Vagina (tissue), 2 donors: ENCODE measurements at regions not wholly inside any gene's neighbourhood (a gene's known extent, or its start where the extent isn't known, plus 50 kb on each side); places are given as distances from the start of the nearest gene placed in this dataset.
"Not testable (repeated sequence)": the region's sequence is repeated elsewhere in the genome, so short reads cannot be mapped to it uniquely, and the experiment has no call there.

Experiments used
- DNase-seq, 2 donors: peaks; one replicate each; pipeline ENCODE4 v3.0.0-alpha.2; 2017; ENCODE audit errors: extremely low spot score in 2 of 2
- H3K27ac ChIP-seq: fragments of 200-600 bp; sonication (generic); one replicate; pipeline ENCODE4 v1.5.1; 2019
- H3K27me3 ChIP-seq: fragments of 200-600 bp; sonication (generic); one replicate; pipeline ENCODE4 v1.5.1; 2019
- H3K36me3 ChIP-seq, 2 donors: fragments of 200-600 bp; sonication (generic); one replicate each; pipeline ENCODE4 v1.5.1; 2017 to 2019
- H3K4me1 ChIP-seq: fragments of 200-600 bp; sonication (generic); one replicate; pipeline ENCODE4 v1.5.1; 2019
- H3K4me3 ChIP-seq, 2 donors: fragments of 200-600 bp; sonication (generic); 1 replicate in 1 of 2; 2 replicates in 1 of 2; pipeline ENCODE4 v1.5.1; 2016 to 2019
- H3K9me3 ChIP-seq: fragments of 200-600 bp; sonication (generic); one replicate; pipeline ENCODE4 v1.5.1; 2019
- POLR2A ChIP-seq, 2 donors: fragments of 450-650 bp; IDR thresholded peaks; one replicate each; pipeline ENCODE4 v1.6.1; 2017; ENCODE audit warnings: antibody characterized with exemption in 2 of 2, mild to moderate bottlenecking in 2 of 2, moderate library complexity in 2 of 2
- POLR2AphosphoS5 ChIP-seq, 2 donors: sonication (generic); formaldehyde crosslinking; IDR thresholded peaks; one replicate each; pipeline ENCODE4 v1.9.0; 2017; ENCODE audit warnings: antibody characterized with exemption in 2 of 2, mild to moderate bottlenecking in 2 of 2, low read depth in 1 of 2; ENCODE audit not compliant: insufficient read depth in 1 of 2
- intact Hi-C: fragments of 100-400 bp; cut with DNase I; formaldehyde crosslinking; loops from one replicate; pipeline ENCODE4 v1.15.1; 2023
- TF ChIP-seq, protein P1 (sequence below), 3 experiments: fragments of 450-650 bp in 2 of 3; fragments of 200-600 bp in 1 of 3; sonication (generic) in 1 of 3; IDR thresholded peaks; one replicate each; pipeline ENCODE4 v1.5.1; 2017 to 2019; ENCODE audit warnings: antibody characterized with exemption in 3 of 3, mild to moderate bottlenecking in 2 of 3, moderate library complexity in 2 of 3

- no peaks in the 10 kb centered on the region for H3K27me3 ChIP-seq
- no peak overlapping the region for H3K27ac ChIP-seq
- no peaks in the 10 kb centered on the region for H3K36me3 ChIP-seq
- DNase-seq: no peak
- H3K4me3 ChIP-seq: no peak overlapping the region
- no peaks in the 10 kb centered on the region for H3K9me3 ChIP-seq
- intact Hi-C loops: no loop called here
- H3K4me1 ChIP-seq: no peaks in the 10 kb centered on the region
- TF ChIP-seq POLR2AphosphoS5 (IDR thresholded peaks at IDR 0.05; ENCODE audit: insufficient read depth in 1 of 2, low read depth in 1 of 2) (no peak), POLR2A (IDR thresholded peaks at IDR 0.05) (no peak)
- TF ChIP-seq, protein P1, sequence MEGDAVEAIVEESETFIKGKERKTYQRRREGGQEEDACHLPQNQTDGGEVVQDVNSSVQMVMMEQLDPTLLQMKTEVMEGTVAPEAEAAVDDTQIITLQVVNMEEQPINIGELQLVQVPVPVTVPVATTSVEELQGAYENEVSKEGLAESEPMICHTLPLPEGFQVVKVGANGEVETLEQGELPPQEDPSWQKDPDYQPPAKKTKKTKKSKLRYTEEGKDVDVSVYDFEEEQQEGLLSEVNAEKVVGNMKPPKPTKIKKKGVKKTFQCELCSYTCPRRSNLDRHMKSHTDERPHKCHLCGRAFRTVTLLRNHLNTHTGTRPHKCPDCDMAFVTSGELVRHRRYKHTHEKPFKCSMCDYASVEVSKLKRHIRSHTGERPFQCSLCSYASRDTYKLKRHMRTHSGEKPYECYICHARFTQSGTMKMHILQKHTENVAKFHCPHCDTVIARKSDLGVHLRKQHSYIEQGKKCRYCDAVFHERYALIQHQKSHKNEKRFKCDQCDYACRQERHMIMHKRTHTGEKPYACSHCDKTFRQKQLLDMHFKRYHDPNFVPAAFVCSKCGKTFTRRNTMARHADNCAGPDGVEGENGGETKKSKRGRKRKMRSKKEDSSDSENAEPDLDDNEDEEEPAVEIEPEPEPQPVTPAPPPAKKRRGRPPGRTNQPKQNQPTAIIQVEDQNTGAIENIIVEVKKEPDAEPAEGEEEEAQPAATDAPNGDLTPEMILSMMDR (IDR thresholded peaks at IDR 0.05): no peak
Measured at GRCh38 chr9:7315746-7316145, 483.8 kb downstream of the DMAC1 start.

DNA sequence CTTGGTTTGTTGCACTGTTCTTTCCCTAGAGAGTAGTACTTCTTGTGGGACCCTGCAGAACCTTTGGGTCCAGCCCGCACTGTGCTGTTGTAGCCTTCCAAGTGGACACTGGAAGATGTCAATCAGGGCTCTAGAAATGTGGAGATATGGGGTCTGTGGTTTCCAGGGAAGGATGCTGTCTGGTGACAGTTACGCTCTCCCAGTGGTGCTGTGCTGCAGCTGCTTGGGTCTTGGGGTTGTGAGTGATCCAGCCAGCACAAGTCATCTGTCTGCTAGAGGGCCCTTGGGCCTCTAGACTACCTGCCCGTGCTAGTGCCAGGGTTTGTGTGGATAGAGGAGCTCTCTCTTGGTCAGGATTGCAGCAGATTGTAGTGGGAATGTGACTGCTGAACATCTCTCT, 484.5 kb downstream of the DMAC1 start:
- intact Hi-C loops: no loop called here
- H3K9me3 ChIP-seq: no peaks in the 10 kb centered on the region
- TF ChIP-seq, protein P1 (IDR thresholded peaks at IDR 0.05): no peak
- H3K4me3 ChIP-seq: no peak overlapping the region
- no peak overlapping the region for H3K27ac ChIP-seq
- no peaks in the 10 kb centered on the region for H3K36me3 ChIP-seq
- no peak for DNase-seq
- H3K4me1 ChIP-seq: no peaks in the 10 kb centered on the region
- no peaks in the 10 kb centered on the region for H3K27me3 ChIP-seq

- intact Hi-C loops: no loop called here
- no peaks in the 10 kb centered on the region for H3K36me3 ChIP-seq
- no peak overlapping the region for H3K27ac ChIP-seq
- peaks cover 8% of the 10 kb centered on the region for H3K9me3 ChIP-seq
- no peak for DNase-seq
- no peaks in the 10 kb centered on the region for H3K4me1 ChIP-seq
- H3K4me3 ChIP-seq: no peak overlapping the region
- H3K27me3 ChIP-seq: no peaks in the 10 kb centered on the region
- no peak for TF ChIP-seq POLR2A (IDR thresholded peaks at IDR 0.05)
- TF ChIP-seq POLR2AphosphoS5 (IDR thresholded peaks at IDR 0.05; ENCODE audit: insufficient read depth in 1 of 2, low read depth in 1 of 2): no peak
- TF ChIP-seq, protein P1 (IDR thresholded peaks at IDR 0.05): no peak
Measured at GRCh38 chr9:7313389-7313788, 486.2 kb downstream of the DMAC1 start.

DNA sequence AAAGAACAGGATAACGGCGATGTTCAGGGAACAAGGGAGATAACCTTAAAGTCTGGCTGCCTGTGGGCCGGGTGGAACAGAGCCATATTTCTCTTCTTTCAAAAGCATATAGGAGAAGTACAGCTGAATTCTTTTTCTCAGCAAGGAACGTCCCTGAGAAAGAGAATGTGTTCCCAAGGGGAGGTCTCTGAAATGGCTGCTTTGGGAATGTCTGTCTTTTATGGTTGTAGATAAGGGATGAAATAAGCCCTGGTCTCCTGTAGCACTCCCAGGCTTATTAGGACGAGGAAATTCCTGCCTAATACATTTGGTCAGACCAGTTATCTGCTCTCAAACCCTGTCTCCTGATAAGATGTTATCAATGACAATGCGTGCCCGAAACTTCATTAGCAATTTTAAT, 490.5 kb downstream of the DMAC1 start:
- DNase-seq, H3K27ac ChIP-seq, H3K36me3 ChIP-seq, H3K9me3 ChIP-seq, intact Hi-C loops, H3K4me3 ChIP-seq, H3K4me1 ChIP-seq, H3K27me3 ChIP-seq: not testable (repeated sequence)

GRCh38 chr9:7305677-7306076, 493.9 kb downstream of the DMAC1 start:
- TF ChIP-seq, protein P1 (IDR thresholded peaks at IDR 0.05): no peak
- TF ChIP-seq POLR2A (IDR thresholded peaks at IDR 0.05) (no peak), POLR2AphosphoS5 (IDR thresholded peaks at IDR 0.05; ENCODE audit: insufficient read depth in 1 of 2, low read depth in 1 of 2) (no peak)
- no peak for DNase-seq
- Histone ChIP-seq H3K4me1 (no peaks in the 10 kb centered on the region), H3K27ac (no peak overlapping the region), H3K27me3 (no peaks in the 10 kb centered on the region), H3K36me3 (no peaks in the 10 kb centered on the region), H3K4me3 (no peak overlapping the region), H3K9me3 (peaks cover 8% of the 10 kb centered on the region)
- intact Hi-C loops: no loop called here

GRCh38 chr9:7304627-7304995, 495.0 kb downstream of the DMAC1 start:
- H3K36me3 ChIP-seq: no peaks in the 10 kb centered on the region
- intact Hi-C loops: no loop called here
- H3K27ac ChIP-seq: no peak overlapping the region
- no peak overlapping the region for H3K4me3 ChIP-seq
- H3K9me3 ChIP-seq: peaks cover 5% of the 10 kb centered on the region
- no peaks in the 10 kb centered on the region for H3K27me3 ChIP-seq
- TF ChIP-seq POLR2AphosphoS5 (IDR thresholded peaks at IDR 0.05; ENCODE audit: insufficient read depth in 1 of 2, low read depth in 1 of 2): no peak
- TF ChIP-seq, protein P1 (IDR thresholded peaks at IDR 0.05): no peak
- TF ChIP-seq POLR2A (IDR thresholded peaks at IDR 0.05): no peak
- no peak for DNase-seq
- no peaks in the 10 kb centered on the region for H3K4me1 ChIP-seq
